GM12873 (cell line): ENCODE measurements at regions not wholly inside any gene's neighbourhood (a gene's known extent, or its start where the extent isn't known, plus 50 kb on each side); places are given as distances from the start of the nearest gene placed in this dataset.

ENCODE experiments used
- TF ChIP-seq, protein P1 (sequence below): IDR thresholded peaks from 2 replicates; pipeline ENCODE4 v1.5.1; 2012; ENCODE audit warnings: low read depth, mild to moderate bottlenecking, moderate library complexity, low read length, control low read depth; ENCODE audit not compliant: insufficient read depth; ENCODE audit errors: missing control alignments

DNA sequence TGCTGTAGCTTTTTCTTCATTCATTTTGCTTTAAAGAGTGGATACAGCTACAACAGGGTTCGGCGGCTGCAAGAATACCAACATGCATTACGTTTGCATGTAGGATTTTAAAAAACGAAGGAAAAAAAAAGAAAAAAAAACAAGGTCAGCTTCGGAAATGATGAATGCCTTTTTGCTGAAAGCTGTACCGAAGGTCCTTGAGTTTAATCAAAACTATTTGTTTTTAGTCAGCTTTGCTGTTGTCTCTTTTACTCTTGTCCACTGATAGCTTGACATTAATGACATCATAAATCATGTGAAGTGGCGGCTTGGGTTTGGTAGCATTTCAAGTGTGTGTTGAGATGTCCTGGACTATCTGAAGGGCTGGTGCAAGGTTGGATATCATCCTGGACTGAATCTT, 779.1 kb downstream of the NR2F1-AS1 start:
- TF ChIP-seq, protein P1, sequence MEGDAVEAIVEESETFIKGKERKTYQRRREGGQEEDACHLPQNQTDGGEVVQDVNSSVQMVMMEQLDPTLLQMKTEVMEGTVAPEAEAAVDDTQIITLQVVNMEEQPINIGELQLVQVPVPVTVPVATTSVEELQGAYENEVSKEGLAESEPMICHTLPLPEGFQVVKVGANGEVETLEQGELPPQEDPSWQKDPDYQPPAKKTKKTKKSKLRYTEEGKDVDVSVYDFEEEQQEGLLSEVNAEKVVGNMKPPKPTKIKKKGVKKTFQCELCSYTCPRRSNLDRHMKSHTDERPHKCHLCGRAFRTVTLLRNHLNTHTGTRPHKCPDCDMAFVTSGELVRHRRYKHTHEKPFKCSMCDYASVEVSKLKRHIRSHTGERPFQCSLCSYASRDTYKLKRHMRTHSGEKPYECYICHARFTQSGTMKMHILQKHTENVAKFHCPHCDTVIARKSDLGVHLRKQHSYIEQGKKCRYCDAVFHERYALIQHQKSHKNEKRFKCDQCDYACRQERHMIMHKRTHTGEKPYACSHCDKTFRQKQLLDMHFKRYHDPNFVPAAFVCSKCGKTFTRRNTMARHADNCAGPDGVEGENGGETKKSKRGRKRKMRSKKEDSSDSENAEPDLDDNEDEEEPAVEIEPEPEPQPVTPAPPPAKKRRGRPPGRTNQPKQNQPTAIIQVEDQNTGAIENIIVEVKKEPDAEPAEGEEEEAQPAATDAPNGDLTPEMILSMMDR = no peak

GRCh38 chr5:92800365-92800764, 780.7 kb downstream of the NR2F1-AS1 start:
- TF ChIP-seq, protein P1 = no peak

DNA sequence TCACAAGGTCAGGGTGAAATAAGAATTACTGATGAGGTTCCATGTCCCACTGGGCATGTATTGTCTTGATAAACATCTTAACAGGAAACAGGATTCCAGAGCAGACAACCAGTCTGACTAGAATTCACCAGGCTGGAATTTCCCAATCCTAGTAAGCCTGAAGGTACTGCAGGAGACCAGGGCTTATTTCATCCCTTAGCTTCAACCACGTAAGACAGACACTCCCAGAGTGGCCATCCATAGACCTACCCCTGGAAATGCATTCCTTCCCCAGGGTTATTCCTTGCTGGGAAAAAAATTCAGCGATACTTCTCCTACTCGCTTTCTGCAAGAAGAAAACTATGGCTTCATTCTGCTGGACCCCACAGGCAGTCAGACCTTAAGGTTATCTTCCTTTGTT, 785.4 kb downstream of the NR2F1-AS1 start:
- TF ChIP-seq, protein P1 = no peak

GRCh38 chr5:92780057-92780456, 801.0 kb downstream of the NR2F1-AS1 start:
- TF ChIP-seq, protein P1 = no peak

DNA sequence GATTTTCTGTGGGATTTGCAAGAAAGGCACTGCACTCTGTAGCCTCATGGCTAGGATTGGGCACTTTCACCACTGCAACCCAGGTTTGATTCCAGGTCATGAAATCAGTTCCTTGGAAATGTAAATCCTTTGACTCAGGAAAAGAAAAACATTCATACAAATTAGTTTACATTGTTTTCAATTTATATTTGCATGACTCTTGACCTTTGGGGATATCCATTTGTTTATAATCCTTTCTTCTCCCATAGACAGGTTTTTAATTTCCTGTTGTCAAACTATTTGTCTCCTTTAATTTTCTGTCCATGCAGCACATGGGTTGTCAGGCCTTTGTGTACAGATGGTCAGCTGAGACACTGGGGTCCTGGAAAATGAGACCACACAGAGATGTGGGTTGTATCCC, 801.5 kb downstream of the NR2F1-AS1 start:
- TF ChIP-seq, protein P1 = no peak

DNA sequence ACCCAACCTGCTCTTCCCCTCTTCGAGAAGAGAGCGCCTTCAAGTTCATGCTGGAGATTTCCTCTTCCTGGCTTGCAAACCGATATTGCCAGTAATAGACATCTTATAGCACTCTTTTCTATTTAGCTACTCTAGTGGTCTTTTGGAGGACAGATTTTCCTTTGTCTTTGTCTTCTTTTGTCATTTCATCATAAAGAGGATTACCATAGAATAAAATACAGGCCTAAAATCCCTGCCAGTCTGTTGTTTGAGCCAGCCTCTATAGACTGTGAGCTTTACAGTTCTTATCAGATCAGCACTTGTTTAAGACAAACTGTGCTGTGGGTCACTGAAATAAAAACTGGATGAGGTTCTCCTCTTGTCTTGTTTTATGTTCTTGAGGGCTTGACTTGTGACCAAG, 802.8 kb downstream of the NR2F1-AS1 start:
- TF ChIP-seq, protein P1 = no peak

GRCh38 chr5:92777421-92777820, 803.6 kb downstream of the NR2F1-AS1 start:
- TF ChIP-seq, protein P1 = no peak
